ENCODE measurements at regions not wholly inside any gene's neighbourhood (a gene's known extent, or its start where the extent isn't known, plus 50 kb on each side); places are given as distances from the start of the nearest gene placed in this dataset.

DNA sequence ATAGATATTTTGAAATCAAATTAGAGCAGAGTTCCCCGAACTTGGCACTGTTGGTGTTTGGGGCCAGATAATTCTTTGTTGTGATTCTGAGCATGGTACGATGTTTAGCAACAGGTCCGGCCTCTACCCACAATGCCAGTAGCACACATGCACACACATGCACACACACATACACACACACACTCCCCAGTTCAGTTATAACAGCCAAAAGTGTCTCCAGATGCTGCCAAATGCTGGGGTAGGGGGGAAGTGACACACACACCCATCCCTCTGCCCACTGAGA is 96.8 kb upstream of the PSMD7 start:
- no peak overlapping the region for H3K27ac ChIP-seq
- TF ChIP-seq, protein P1, sequence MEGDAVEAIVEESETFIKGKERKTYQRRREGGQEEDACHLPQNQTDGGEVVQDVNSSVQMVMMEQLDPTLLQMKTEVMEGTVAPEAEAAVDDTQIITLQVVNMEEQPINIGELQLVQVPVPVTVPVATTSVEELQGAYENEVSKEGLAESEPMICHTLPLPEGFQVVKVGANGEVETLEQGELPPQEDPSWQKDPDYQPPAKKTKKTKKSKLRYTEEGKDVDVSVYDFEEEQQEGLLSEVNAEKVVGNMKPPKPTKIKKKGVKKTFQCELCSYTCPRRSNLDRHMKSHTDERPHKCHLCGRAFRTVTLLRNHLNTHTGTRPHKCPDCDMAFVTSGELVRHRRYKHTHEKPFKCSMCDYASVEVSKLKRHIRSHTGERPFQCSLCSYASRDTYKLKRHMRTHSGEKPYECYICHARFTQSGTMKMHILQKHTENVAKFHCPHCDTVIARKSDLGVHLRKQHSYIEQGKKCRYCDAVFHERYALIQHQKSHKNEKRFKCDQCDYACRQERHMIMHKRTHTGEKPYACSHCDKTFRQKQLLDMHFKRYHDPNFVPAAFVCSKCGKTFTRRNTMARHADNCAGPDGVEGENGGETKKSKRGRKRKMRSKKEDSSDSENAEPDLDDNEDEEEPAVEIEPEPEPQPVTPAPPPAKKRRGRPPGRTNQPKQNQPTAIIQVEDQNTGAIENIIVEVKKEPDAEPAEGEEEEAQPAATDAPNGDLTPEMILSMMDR (conservative IDR thresholded peaks at IDR 0.05): no peak
- TF ChIP-seq ZFX (IDR thresholded peaks at IDR 0.05): no peak

DNA sequence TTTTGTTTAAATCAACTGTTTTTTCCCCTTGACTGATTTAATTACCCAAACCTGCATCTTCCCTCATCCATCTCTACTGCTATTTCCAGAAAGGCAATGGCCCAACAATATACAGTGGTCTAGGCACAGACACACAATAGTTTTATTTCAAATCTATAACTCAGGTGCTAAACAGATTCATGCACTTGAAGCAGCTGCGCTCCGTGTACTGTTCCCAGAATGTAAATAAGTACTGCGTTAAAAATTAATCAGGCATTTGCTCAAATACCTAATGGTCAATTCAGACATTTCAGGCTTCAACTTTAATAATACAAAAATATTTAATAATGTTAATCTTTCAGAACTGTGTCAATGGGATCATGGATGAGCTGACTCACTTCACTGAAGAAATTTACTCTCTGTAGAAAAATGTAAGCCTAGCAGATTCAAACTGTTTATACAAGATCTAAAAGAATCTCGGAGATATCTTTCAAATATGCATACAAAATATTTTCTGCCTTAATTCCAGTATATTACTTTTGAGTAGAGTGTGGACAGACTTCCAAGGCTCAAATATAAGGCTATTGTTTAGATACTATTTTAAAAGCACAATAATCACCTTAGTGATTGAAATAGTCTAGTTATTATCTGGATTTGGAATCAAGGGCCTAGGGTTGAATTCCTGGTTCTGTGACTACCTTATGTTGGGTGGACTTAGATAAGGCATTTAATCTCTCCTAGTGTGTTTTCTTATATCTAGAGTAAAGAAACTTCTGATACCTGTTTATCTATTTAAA is 97.4 kb upstream of the PSMD7 start:
- H3K27ac ChIP-seq: no peak overlapping the region

DNA sequence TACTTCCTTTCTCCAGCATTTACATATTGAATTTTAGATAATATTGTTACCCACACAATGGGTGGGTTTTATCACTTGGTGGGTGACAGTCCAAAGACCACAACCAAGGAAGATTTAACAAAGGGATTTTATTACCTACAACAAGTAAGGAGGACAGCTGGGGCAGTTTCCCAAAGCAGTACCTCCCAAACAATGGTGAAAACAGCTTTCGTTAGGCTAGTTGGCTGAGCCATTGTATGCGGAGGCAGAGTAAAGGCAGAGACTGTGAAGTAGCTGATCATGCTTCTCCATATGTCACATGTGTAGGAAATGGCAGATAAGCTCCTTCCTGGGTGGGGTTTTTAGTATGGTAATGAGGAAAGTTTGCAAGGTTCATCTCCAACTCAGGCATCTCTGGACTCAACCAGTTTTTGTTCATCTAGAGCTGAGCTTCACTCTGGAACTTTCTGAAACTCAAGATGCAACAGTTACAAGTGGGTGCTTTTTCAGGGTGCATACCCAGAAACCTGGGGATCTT is 104.3 kb upstream of the PSMD7 start:
- TF ChIP-seq ZFX (IDR thresholded peaks at IDR 0.05): no peak
- TF ChIP-seq, protein P1 (conservative IDR thresholded peaks at IDR 0.05): no peak
- no peak overlapping the region for H3K27ac ChIP-seq

More for the DNA sequence above, 97.4 kb upstream of the PSMD7 start:
- no peak for TF ChIP-seq ZFX (IDR thresholded peaks at IDR 0.05)
- TF ChIP-seq, protein P1 (conservative IDR thresholded peaks at IDR 0.05): no peak

DNA sequence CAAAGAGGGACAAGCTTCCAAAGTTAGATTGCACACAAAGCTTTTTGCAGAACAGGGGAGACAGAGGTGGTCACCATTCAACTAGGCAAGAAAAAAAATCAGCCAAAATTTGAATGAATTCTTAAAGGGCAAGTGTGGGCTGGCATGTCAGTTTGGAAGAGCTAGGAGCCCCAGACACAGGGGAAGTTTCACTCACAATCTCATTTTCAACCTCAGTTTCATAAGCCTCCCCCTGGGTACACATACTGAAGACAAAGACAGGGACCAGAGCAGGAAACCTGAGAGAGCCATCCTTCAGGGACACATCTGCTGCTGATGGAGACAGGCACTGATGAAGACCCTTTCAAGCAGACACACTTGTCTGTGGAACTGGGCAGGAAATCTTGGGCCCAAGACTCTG is 106.3 kb upstream of the PSMD7 start:
- no peak overlapping the region for H3K27ac ChIP-seq
- TF ChIP-seq ZFX (IDR thresholded peaks at IDR 0.05): no peak
- TF ChIP-seq, protein P1 (conservative IDR thresholded peaks at IDR 0.05): no peak

DNA sequence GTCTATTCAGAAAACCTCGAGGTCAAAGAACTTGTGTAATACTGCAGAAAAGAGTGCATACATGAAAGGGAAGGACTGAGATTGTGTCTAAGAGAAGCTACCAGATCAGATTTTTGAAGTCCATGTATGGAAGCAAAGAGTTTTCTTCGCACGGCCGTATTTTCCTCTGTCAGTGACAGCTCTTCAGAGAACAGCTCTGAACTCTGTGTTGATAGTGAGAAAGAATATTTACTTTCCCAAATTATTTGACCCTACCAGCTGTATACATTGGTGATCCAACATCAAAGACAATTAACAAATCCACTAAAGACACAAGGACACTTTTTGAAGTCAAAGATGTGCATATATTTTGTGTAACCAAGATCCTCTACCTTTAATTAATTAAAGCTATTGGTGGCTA is 107.8 kb upstream of the PSMD7 start:
- no peak overlapping the region for H3K27ac ChIP-seq
- TF ChIP-seq, protein P1 (conservative IDR thresholded peaks at IDR 0.05): no peak
- TF ChIP-seq ZFX (IDR thresholded peaks at IDR 0.05): no peak

DNA sequence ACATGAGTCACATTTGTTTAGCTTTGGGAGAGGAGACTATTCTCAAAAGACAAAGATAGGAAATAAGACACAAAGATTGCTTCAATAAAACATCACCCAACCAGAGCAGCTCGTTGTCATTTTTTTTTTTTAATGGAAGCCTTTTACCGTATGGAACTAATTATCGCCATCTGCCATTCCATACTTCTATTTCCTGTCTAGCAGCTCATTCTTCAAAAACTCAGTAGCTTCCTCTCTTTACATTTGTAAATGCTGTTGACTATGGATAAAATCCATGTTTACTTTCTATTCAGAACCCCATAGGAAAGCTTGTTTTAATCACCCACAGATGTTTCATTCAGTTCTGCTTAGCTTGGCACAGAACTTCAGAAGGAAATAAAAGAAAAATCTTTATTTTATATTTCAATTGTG is 110.0 kb upstream of the PSMD7 start:
- TF ChIP-seq, protein P1 (conservative IDR thresholded peaks at IDR 0.05): no peak
- no peak for TF ChIP-seq ZFX (IDR thresholded peaks at IDR 0.05)
- H3K27ac ChIP-seq: no peak overlapping the region

DNA sequence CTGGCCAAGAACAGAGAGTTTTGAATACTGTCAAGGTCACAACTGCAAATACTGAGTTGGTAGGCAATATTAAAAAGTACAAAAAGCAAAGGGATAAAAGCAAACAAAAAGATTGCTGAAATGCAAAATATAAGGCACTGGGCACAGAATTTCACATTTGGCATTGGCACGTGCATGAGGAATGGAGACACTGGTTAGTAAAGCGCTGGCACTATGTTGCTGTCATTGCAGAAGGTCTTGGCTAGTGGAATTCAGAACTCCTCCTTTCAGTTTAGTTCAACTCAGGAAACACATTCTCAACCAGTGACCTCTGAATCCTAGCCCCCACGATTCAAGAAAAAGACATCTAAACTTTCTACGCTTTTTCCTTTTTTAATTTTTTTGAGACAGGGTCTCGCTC is 111.8 kb upstream of the PSMD7 start:
- TF ChIP-seq, protein P1 (conservative IDR thresholded peaks at IDR 0.05): no peak
- no peak for TF ChIP-seq ZFX (IDR thresholded peaks at IDR 0.05)
- no peak overlapping the region for H3K27ac ChIP-seq

Measured in C4-2B (cell line).